K562 (cell line): ENCODE measurements at regions not wholly inside any gene's neighbourhood (a gene's known extent, or its start where the extent isn't known, plus 50 kb on each side); places are given as distances from the start of the nearest gene placed in this dataset.
"Not testable (repeated sequence)": the region's sequence is repeated elsewhere in the genome, so short reads cannot be mapped to it uniquely, and the experiment has no call there.

ENCODE experiments used
- CBFB ChIP-seq: sonication (generic); formaldehyde crosslinking; IDR thresholded peaks from 2 replicates; pipeline ENCODE4 v1.4.0; 2020; ENCODE audit warnings: mild to moderate bottlenecking, missing genetic modification reagents
- EZH2 ChIP-seq: IDR thresholded peaks from 2 replicates; pipeline ENCODE4 v1.6.1; 2012; ENCODE audit warnings: low read depth, mild to moderate bottlenecking, inconsistent platforms, low read length, borderline replicate concordance
- HDGF ChIP-seq: fragments of 450-650 bp; IDR thresholded peaks from 2 replicates; pipeline ENCODE4 v1.6.1; 2016
- KDM5B ChIP-seq: fragments of 200-600 bp; sonication (generic); IDR thresholded peaks from 2 replicates; pipeline ENCODE4 v1.6.1; 2012; ENCODE audit warnings: low read depth, mild to moderate bottlenecking, moderate library complexity, low read length, control low read depth, inconsistent platforms; ENCODE audit not compliant: insufficient replicate concordance
- NBN ChIP-seq: fragments of 450-650 bp; IDR thresholded peaks from 2 replicates; pipeline ENCODE4 v1.6.1; 2016; ENCODE audit warnings: low read depth, mild to moderate bottlenecking
- POLR2A ChIP-seq: fragments of 450-650 bp; conservative IDR thresholded peaks from 2 replicates; pipeline ENCODE4 v1.6.1; 2016
- POLR2AphosphoS5 ChIP-seq: IDR thresholded peaks from 2 replicates; pipeline ENCODE4 v1.6.1; 2011; ENCODE audit warnings: mild to moderate bottlenecking, low read depth, low read length, moderate library complexity; ENCODE audit not compliant: control insufficient read depth, insufficient read depth
- SMARCC2 ChIP-seq: fragments of 450-650 bp; IDR thresholded peaks from 2 replicates; pipeline ENCODE4 v1.6.1; 2017; ENCODE audit warnings: antibody characterized with exemption, moderate library complexity, mild to moderate bottlenecking, low read depth
- TAF1 ChIP-seq: IDR thresholded peaks from 2 replicates; pipeline ENCODE4 v1.6.1; 2011; ENCODE audit warnings: mild to moderate bottlenecking, low read length, moderate library complexity; ENCODE audit not compliant: insufficient read depth, control insufficient read depth, severe bottlenecking; ENCODE audit errors: extremely low read depth
- ZBED1 ChIP-seq: IDR thresholded peaks from 2 replicates; pipeline ENCODE4 v1.6.1; 2014
- ZNF232 ChIP-seq: sonication (generic); formaldehyde crosslinking; IDR thresholded peaks from 2 replicates; pipeline ENCODE4 v1.8.0; 2022; ENCODE audit warnings: mild to moderate bottlenecking, missing genetic modification reagents
- TF ChIP-seq, protein P1 (sequence below), 3 experiments: IDR thresholded peaks in 2 of 3; conservative IDR thresholded peaks in 1 of 3; 2 replicates each; pipeline ENCODE4 v1.5.1; 2011 to 2012; ENCODE audit warnings: low read length in 3 of 3, mild to moderate bottlenecking in 3 of 3, control low read depth in 2 of 3, improper control_type of control experiment in 1 of 3, inconsistent platforms in 1 of 3, low read depth in 1 of 3, mixed read lengths in 1 of 3, moderate library complexity in 1 of 3; ENCODE audit not compliant: insufficient read depth in 2 of 3
- TF ChIP-seq, protein P2 (sequence below): fragments of 450-650 bp; IDR thresholded peaks from 2 replicates; pipeline ENCODE4 v1.6.1; 2017; ENCODE audit warnings: mild to moderate bottlenecking, moderate library complexity
- TF ChIP-seq, protein P3 (sequence below): sonication (generic); formaldehyde crosslinking; IDR thresholded peaks from 2 replicates; pipeline ENCODE4 v1.8.1; 2023; ENCODE audit warnings: mild to moderate bottlenecking, missing genetic modification reagents

DNA sequence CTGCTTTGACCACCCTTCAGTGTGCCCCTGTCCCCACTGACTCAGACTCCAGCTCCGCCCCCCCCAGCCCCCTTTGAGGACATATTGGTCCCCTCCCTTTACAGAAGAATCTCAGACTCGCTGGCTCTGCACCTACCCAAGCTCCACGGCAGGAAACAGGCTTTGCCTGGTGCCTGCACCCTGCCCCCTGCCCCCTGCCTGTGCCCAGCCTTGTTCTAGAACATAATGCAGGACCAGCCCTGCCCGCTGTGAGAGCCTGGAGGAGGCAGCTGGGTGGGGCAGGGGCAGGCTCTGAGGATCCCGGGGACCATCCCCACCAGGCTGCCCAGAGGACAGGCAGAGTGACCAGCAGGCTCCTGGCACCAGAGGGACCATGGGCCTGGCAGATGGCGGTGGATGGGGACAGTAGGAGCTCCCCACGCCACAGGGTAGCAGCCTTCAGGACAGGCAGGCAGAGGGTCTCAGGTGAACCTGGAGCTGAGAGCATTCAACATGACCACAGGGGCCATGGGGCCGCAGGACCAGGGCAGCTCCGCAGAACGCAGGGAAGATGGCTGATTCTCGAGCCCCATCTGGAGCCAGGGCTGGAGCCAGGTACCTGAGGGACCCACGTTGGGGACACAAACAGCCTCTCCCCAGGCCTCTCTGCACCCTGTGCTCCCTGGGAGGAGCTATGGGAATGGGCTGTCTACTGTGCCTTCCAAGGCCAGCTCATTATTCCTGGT is 165.0 kb upstream of the FOXD4L5 start:
- TF ChIP-seq EZH2; ZBED1; POLR2AphosphoS5; KDM5B; NBN; HDGF; POLR2A; CBFB (CRISPR knock-in tag); TAF1; SMARCC2; ZNF232: not testable (repeated sequence)
- TF ChIP-seq, protein P1, sequence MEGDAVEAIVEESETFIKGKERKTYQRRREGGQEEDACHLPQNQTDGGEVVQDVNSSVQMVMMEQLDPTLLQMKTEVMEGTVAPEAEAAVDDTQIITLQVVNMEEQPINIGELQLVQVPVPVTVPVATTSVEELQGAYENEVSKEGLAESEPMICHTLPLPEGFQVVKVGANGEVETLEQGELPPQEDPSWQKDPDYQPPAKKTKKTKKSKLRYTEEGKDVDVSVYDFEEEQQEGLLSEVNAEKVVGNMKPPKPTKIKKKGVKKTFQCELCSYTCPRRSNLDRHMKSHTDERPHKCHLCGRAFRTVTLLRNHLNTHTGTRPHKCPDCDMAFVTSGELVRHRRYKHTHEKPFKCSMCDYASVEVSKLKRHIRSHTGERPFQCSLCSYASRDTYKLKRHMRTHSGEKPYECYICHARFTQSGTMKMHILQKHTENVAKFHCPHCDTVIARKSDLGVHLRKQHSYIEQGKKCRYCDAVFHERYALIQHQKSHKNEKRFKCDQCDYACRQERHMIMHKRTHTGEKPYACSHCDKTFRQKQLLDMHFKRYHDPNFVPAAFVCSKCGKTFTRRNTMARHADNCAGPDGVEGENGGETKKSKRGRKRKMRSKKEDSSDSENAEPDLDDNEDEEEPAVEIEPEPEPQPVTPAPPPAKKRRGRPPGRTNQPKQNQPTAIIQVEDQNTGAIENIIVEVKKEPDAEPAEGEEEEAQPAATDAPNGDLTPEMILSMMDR (IDR thresholded peaks at IDR 0.05 in 2 of 3, conservative IDR thresholded peaks at IDR 0.05 in 1 of 3; ENCODE audit: insufficient read depth in 2 of 3, low read depth in 1 of 3, low read length in 3 of 3) = not testable (repeated sequence)
- TF ChIP-seq, protein P2, sequence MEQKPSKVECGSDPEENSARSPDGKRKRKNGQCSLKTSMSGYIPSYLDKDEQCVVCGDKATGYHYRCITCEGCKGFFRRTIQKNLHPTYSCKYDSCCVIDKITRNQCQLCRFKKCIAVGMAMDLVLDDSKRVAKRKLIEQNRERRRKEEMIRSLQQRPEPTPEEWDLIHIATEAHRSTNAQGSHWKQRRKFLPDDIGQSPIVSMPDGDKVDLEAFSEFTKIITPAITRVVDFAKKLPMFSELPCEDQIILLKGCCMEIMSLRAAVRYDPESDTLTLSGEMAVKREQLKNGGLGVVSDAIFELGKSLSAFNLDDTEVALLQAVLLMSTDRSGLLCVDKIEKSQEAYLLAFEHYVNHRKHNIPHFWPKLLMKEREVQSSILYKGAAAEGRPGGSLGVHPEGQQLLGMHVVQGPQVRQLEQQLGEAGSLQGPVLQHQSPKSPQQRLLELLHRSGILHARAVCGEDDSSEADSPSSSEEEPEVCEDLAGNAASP = not testable (repeated sequence)
- TF ChIP-seq, protein P3, sequence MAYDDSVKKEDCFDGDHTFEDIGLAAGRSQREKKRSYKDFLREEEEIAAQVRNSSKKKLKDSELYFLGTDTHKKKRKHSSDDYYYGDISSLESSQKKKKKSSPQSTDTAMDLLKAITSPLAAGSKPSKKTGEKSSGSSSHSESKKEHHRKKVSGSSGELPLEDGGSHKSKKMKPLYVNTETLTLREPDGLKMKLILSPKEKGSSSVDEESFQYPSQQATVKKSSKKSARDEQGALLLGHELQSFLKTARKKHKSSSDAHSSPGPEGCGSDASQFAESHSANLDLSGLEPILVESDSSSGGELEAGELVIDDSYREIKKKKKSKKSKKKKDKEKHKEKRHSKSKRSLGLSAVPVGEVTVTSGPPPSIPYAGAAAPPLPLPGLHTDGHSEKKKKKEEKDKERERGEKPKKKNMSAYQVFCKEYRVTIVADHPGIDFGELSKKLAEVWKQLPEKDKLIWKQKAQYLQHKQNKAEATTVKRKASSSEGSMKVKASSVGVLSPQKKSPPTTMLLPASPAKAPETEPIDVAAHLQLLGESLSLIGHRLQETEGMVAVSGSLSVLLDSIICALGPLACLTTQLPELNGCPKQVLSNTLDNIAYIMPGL = not testable (repeated sequence)
